KMS-11 (cell line): ENCODE measurements at regions not wholly inside any gene's neighbourhood (a gene's known extent, or its start where the extent isn't known, plus 50 kb on each side); places are given as distances from the start of the nearest gene placed in this dataset.
"Not testable (repeated sequence)": the region's sequence is repeated elsewhere in the genome, so short reads cannot be mapped to it uniquely, and the experiment has no call there.

Source experiments
- H2AFZ ChIP-seq: fragments of 200-600 bp; sonication (generic); 2 replicates; pipeline ENCODE4 v1.6.1; 2016; ENCODE audit warnings: antibody characterized with exemption, mixed run types, low read depth
- H3K27ac ChIP-seq: fragments of 200-600 bp; sonication (generic); 2 replicates; pipeline ENCODE4 v1.6.1; 2016; ENCODE audit warnings: mild to moderate bottlenecking, mixed run types
- H3K27me3 ChIP-seq: fragments of 200-600 bp; sonication (generic); 2 replicates; pipeline ENCODE4 v1.6.1; 2017; ENCODE audit warnings: mild to moderate bottlenecking, low read depth, mixed run types, moderate library complexity; ENCODE audit not compliant: insufficient read depth
- H3K36me3 ChIP-seq: fragments of 200-600 bp; sonication (generic); 2 replicates; pipeline ENCODE4 v1.6.1; 2017; ENCODE audit warnings: mild to moderate bottlenecking, mixed run types; ENCODE audit not compliant: insufficient read depth
- H3K4me1 ChIP-seq: fragments of 200-600 bp; sonication (generic); 2 replicates; pipeline ENCODE4 v1.6.1; 2016; ENCODE audit warnings: mild to moderate bottlenecking, low read depth, mixed run types; ENCODE audit not compliant: poor library complexity, severe bottlenecking
- H3K4me2 ChIP-seq: fragments of 200-600 bp; sonication (generic); 2 replicates; pipeline ENCODE4 v1.7.0; 2016; ENCODE audit warnings: mild to moderate bottlenecking, mixed run types
- H3K4me3 ChIP-seq: fragments of 200-600 bp; sonication (generic); IDR thresholded peaks from 2 replicates; pipeline ENCODE4 v1.6.1; 2017; ENCODE audit warnings: low read depth, low read length, mixed read lengths; ENCODE audit not compliant: insufficient read depth
- H3K79me2 ChIP-seq: fragments of 200-600 bp; sonication (generic); 2 replicates; pipeline ENCODE4 v1.6.1; 2016; ENCODE audit warnings: low read depth, mixed run types; ENCODE audit not compliant: insufficient read depth
- H3K9ac ChIP-seq: fragments of 200-600 bp; sonication (generic); 2 replicates; pipeline ENCODE4 v1.6.1; 2016; ENCODE audit warnings: mild to moderate bottlenecking, mixed run types
- H4K20me1 ChIP-seq: fragments of 200-600 bp; sonication (generic); 2 replicates; pipeline ENCODE4 v1.6.1; 2016; ENCODE audit warnings: mild to moderate bottlenecking, mixed run types; ENCODE audit not compliant: insufficient read depth
- TF ChIP-seq, protein P1 (sequence below): fragments of 200-600 bp; sonication (generic); conservative IDR thresholded peaks from 2 replicates; pipeline ENCODE4 v1.6.1; 2017; ENCODE audit warnings: low read depth, mild to moderate bottlenecking, antibody characterized with exemption, low read length, moderate library complexity, mixed read lengths

DNA sequence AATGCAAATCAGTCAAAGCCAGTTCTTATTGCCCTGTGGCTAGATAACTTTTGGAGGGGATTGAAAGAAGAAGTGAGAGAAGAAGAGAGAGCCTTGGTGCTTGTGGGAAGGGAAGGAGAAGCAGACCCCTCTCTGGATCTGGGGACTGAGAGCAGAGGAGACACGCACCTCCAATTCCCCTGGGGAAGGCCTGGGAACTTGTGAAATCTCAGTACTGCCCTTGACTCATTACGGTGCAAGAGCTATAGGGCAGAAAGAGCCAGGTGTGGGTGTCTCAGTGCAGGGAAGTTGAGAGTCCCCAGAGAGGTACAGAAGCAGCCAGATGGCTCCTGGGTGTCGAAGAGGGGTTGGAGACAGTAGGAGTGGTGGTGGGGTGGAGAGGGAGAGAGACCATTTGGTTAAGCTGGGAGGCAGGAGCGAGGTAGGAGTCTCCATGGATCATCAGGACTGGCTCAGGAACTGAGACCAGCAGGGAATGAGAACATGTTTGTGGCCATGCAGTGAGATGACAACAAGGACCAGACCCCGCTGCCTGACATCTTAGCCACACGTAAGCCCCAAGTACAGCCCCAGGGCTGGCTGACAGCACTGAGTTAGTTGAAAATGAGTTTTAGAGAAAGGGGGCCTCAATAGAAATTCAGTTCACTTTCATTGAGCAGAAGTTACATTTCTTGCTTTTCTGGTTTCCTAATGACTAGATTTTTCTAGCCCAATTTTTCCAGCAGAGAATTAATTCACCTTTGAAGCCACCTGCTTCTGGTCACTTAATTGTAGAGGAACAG is 238.2 kb downstream of the BUB3 start:
- Histone ChIP-seq H3K27ac (no peak overlapping the region; the same call in 1 of the 2 replicates), H3K4me2 (no peak overlapping the region)
- TF ChIP-seq, protein P1, sequence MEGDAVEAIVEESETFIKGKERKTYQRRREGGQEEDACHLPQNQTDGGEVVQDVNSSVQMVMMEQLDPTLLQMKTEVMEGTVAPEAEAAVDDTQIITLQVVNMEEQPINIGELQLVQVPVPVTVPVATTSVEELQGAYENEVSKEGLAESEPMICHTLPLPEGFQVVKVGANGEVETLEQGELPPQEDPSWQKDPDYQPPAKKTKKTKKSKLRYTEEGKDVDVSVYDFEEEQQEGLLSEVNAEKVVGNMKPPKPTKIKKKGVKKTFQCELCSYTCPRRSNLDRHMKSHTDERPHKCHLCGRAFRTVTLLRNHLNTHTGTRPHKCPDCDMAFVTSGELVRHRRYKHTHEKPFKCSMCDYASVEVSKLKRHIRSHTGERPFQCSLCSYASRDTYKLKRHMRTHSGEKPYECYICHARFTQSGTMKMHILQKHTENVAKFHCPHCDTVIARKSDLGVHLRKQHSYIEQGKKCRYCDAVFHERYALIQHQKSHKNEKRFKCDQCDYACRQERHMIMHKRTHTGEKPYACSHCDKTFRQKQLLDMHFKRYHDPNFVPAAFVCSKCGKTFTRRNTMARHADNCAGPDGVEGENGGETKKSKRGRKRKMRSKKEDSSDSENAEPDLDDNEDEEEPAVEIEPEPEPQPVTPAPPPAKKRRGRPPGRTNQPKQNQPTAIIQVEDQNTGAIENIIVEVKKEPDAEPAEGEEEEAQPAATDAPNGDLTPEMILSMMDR: no peak

DNA sequence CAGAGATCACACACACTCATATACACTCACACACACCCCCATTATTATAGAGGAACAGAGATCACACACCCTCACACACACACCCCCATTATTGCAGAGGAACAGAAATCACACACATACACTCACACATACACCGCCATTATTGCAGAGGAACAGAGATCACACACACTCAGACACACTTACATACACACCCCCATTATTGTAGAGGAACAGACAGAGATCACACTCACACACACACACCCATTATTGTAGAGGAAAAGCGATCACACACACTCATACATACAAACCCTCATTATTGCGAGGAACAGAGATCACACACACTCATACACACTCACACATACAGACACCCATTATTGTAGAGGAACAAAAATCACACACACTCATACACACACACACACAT is 239.0 kb downstream of the BUB3 start:
- H3K4me2 ChIP-seq: no peak overlapping the region
- no peak overlapping the region for H3K9ac ChIP-seq
- peaks cover 54% of the 10 kb centered on the region for H3K4me1 ChIP-seq
- H3K79me2 ChIP-seq: no peaks in the 10 kb centered on the region
- H3K36me3 ChIP-seq: no peaks in the 10 kb centered on the region
- H2AFZ ChIP-seq: no peak overlapping the region
- no peak overlapping the region for H3K27ac ChIP-seq
- TF ChIP-seq, protein P1: no peak
- H3K27me3 ChIP-seq: no peaks in the 10 kb centered on the region
- H4K20me1 ChIP-seq: no peaks in the 10 kb centered on the region
- no peak overlapping the region for H3K4me3 ChIP-seq

More for the DNA sequence above, 238.2 kb downstream of the BUB3 start:
- Histone ChIP-seq H3K4me1 (peaks cover 46% of the 10 kb centered on the region), H3K36me3 (no peaks in the 10 kb centered on the region), H3K79me2 (no peaks in the 10 kb centered on the region), H3K9ac (no peak overlapping the region), H2AFZ (no peak overlapping the region), H4K20me1 (no peaks in the 10 kb centered on the region), H3K4me3 (no peak overlapping the region), H3K27me3 (no peaks in the 10 kb centered on the region)

DNA sequence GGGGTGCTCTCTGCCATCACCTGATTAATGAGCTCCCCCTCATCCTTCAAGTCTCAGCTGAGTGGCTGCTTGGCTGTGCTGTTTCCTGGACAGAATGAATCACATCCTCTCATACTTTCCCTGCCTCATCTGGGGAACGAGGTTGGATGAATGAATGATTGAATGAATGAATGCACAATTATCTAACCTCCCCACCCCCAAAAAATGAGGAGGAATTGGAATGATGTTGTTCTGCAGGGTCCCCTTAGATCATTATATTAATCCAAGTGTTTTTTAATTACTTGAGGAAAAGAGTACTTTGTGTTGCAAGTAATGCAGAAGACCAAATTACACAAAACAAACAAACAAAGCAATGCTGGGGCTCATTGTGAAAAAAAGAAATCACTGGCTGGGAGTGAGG is 240.2 kb downstream of the BUB3 start:
- Histone ChIP-seq H3K27me3 (no peaks in the 10 kb centered on the region), H3K4me3 (no peak overlapping the region), H3K27ac (no peak overlapping the region), H2AFZ (no peak overlapping the region), H3K9ac (no peak overlapping the region), H3K4me1 (peaks cover 66% of the 10 kb centered on the region), H4K20me1 (no peaks in the 10 kb centered on the region), H3K36me3 (no peaks in the 10 kb centered on the region), H3K79me2 (no peaks in the 10 kb centered on the region), H3K4me2 (no peak overlapping the region)
- TF ChIP-seq, protein P1: no peak

DNA sequence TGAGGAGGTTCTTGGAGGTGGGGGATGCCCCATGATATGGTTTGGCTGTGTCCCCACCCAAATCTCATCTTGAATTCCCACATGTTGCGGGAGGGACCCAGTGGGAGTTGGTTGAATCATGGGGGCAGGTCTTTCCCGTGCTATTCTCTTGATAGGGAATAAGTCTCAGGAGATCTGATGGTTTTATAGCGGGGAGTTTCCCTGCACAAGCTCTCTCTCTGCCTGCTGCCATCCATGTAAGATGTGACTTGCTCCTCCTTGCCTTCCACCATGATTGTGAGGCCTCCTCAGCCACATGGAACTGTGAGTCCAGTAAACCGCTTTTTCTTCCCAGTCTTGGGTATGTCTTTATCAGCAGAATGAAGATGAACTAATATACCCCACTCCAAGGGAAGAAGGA is 241.0 kb downstream of the BUB3 start:
- not testable (repeated sequence) for H3K9ac ChIP-seq, H3K36me3 ChIP-seq, H2AFZ ChIP-seq, H3K27me3 ChIP-seq, H3K79me2 ChIP-seq, H3K4me3 ChIP-seq, H4K20me1 ChIP-seq
- H3K4me2 ChIP-seq: peak overlapping the region; percentile 81; the same call in 1 of the 2 replicates
- 0 out of 2 replicates have a peak overlapping the region, but pooled peaks have one; percentile 100 for H3K27ac ChIP-seq
- H3K4me1 ChIP-seq: peaks cover 74% of the 10 kb centered on the region

DNA sequence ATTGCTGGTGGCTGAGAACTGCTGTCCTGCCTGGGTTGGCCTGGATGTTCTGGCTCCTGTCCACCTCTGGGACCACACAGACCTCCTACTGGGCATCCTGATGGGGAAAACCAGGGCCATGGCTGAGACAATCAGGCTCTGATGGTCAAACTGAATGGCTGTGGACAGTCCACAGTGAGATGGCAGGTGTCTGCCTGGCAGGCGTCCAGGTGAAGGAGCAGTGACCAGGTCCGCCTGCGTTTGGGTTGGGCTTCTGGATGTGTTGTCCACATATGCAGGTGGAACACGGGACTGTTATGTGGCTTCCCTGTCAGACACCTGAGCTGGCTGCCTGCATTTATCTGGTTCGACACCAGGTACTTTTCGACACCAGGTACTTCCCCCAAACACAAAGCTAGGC is 241.7 kb downstream of the BUB3 start:
- H3K27ac ChIP-seq: peak overlapping the region; percentile 100
- H3K9ac ChIP-seq: no peak overlapping the region
- H4K20me1 ChIP-seq: no peaks in the 10 kb centered on the region
- H3K36me3 ChIP-seq: no peaks in the 10 kb centered on the region
- H3K27me3 ChIP-seq: no peaks in the 10 kb centered on the region
- peak overlapping the region; percentile 81; the same call in 1 of the 2 replicates for H3K4me2 ChIP-seq
- peaks cover 81% of the 10 kb centered on the region for H3K4me1 ChIP-seq
- H3K79me2 ChIP-seq: no peaks in the 10 kb centered on the region
- H2AFZ ChIP-seq: no peak overlapping the region
- TF ChIP-seq, protein P1: no peak
- no peak overlapping the region for H3K4me3 ChIP-seq
